ENCODE measurements at regions not wholly inside any gene's neighbourhood (a gene's known extent, or its start where the extent isn't known, plus 50 kb on each side); places are given as distances from the start of the nearest gene placed in this dataset.

DNA sequence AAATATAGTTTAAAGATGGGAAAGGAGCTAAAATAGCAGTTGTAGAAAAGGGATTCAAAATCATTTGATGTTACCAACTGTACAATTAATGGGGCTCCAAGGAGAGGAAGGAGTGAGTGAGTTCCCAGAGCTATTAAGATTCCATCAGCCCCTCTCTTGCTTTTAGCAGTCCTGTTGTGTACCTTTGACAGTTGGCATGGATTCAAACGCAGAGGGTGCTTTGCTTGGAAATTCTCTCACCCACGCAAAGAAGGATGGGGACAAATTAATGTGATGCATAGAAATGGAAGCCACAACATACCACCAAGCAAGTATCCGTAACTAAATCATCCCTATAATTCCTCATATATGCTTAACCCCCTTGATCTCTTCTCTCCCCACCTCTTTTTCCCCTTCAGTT, 461.3 kb downstream of the EBF1 start:
- Histone ChIP-seq H3K4me1 (ENCODE audit: insufficient read depth, low read length, poor library complexity, severe bottlenecking) (peaks cover 10% of the 10 kb centered on the region), H3K9me2 (ENCODE audit: insufficient read depth, low read length) (no peaks in the 10 kb centered on the region), H2AFZ (ENCODE audit: low read length) (no peak overlapping the region), H3K9me3 (ENCODE audit: low read length) (no peaks in the 10 kb centered on the region), H3K79me2 (ENCODE audit: insufficient read depth, low read depth, low read length) (no peaks in the 10 kb centered on the region), H3K4me2 (ENCODE audit: low read length) (no peak overlapping the region), H3K4me3 (ENCODE audit: low read depth, low read length, poor library complexity, severe bottlenecking) (no peak overlapping the region), H4K20me1 (ENCODE audit: insufficient read depth, low read length) (no peaks in the 10 kb centered on the region), H3K27ac (ENCODE audit: low read depth, low read length, poor library complexity, severe bottlenecking) (no peak overlapping the region), H3K36me3 (ENCODE audit: insufficient read depth, low read length) (no peaks in the 10 kb centered on the region)
- CTCF ChIA-PET (ENCODE audit: unreplicated experiment), result interaction anchor here (0.6 kb wide), 1 partner anchor 87 kb away, joined by 3 read pairs; no protein-coding TSS in a partner anchor
- no TSS peak for BruUV-seq (replicated peaks)
- POLR2A ChIA-PET, result interaction anchor here (0.7 to 2.7 kb wide), 6 partner anchors 9 to 477 kb away, joined by 3 to 14 read pairs (median 5); no protein-coding TSS in a partner anchor
- TF ChIP-seq, protein P1, sequence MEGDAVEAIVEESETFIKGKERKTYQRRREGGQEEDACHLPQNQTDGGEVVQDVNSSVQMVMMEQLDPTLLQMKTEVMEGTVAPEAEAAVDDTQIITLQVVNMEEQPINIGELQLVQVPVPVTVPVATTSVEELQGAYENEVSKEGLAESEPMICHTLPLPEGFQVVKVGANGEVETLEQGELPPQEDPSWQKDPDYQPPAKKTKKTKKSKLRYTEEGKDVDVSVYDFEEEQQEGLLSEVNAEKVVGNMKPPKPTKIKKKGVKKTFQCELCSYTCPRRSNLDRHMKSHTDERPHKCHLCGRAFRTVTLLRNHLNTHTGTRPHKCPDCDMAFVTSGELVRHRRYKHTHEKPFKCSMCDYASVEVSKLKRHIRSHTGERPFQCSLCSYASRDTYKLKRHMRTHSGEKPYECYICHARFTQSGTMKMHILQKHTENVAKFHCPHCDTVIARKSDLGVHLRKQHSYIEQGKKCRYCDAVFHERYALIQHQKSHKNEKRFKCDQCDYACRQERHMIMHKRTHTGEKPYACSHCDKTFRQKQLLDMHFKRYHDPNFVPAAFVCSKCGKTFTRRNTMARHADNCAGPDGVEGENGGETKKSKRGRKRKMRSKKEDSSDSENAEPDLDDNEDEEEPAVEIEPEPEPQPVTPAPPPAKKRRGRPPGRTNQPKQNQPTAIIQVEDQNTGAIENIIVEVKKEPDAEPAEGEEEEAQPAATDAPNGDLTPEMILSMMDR (conservative IDR thresholded peaks at IDR 0.05; ENCODE audit: low read length), result no peak
- no peak for TF ChIP-seq EZH2phosphoT487 (IDR thresholded peaks at IDR 0.05; ENCODE audit: borderline replicate concordance, low read depth, low read length)
- intact Hi-C loops (cut with micrococcal nuclease; ENCODE audit: unreplicated experiment), result no loop called here
- DNase-seq (ENCODE audit: low spot score), result no peak

GRCh38 chr5:158637039-158637438, 462.7 kb downstream of the EBF1 start:
- DNase-seq (ENCODE audit: low spot score), result peak; percentile 21
- H4K20me1 ChIP-seq (ENCODE audit: insufficient read depth, low read length), result no peaks in the 10 kb centered on the region
- H2AFZ ChIP-seq (ENCODE audit: low read length), result peak overlapping the region; percentile 9; the same call in 1 of the 2 replicates
- CTCF ChIA-PET (ENCODE audit: unreplicated experiment), result no interaction called here
- H3K4me2 ChIP-seq (ENCODE audit: low read length), result no peak overlapping the region
- peaks cover 10% of the 10 kb centered on the region for H3K4me1 ChIP-seq (ENCODE audit: insufficient read depth, low read length, poor library complexity, severe bottlenecking)
- H3K4me3 ChIP-seq (ENCODE audit: low read depth, low read length, poor library complexity, severe bottlenecking), result no peak overlapping the region
- H3K9me3 ChIP-seq (ENCODE audit: low read length), result no peaks in the 10 kb centered on the region
- POLR2A ChIA-PET, result interaction anchor here (0.9 to 1.6 kb wide), 5 partner anchors 9 to 125 kb away, joined by 3 to 6 read pairs (median 4); no protein-coding TSS in a partner anchor
- no peaks in the 10 kb centered on the region for H3K36me3 ChIP-seq (ENCODE audit: insufficient read depth, low read length)
- no peak for TF ChIP-seq EZH2phosphoT487 (IDR thresholded peaks at IDR 0.05; ENCODE audit: borderline replicate concordance, low read depth, low read length)
- TF ChIP-seq, protein P1 (conservative IDR thresholded peaks at IDR 0.05; ENCODE audit: low read length), result no peak
- BruUV-seq (replicated peaks), result no TSS peak
- no peaks in the 10 kb centered on the region for H3K9me2 ChIP-seq (ENCODE audit: insufficient read depth, low read length)
- H3K27ac ChIP-seq (ENCODE audit: low read depth, low read length, poor library complexity, severe bottlenecking), result no peak overlapping the region
- no peaks in the 10 kb centered on the region for H3K79me2 ChIP-seq (ENCODE audit: insufficient read depth, low read depth, low read length)
- intact Hi-C loops (cut with micrococcal nuclease; ENCODE audit: unreplicated experiment), result no loop called here

DNA sequence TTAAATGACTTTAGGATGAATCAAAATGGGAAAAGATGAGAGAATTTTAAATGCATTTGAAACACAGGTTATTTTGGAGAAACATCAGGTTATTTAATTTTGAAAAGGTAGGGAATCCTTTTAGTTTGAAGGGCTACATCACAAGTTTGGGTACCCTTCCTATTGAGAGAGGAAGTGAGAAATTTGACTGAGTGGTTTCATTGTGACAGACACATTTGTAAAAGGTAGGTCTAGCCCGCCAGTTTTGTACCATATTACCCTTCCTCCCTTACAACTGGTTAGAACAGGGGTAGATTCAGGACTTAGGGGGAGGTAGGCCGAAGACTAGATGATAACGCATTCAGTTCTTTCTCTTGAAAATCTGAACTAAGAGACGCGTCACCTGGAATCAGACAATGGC, 464.2 kb downstream of the EBF1 start:
- no peaks in the 10 kb centered on the region for H3K79me2 ChIP-seq (ENCODE audit: insufficient read depth, low read depth, low read length)
- CTCF ChIA-PET (ENCODE audit: unreplicated experiment), result no interaction called here
- H3K4me2 ChIP-seq (ENCODE audit: low read length), result no peak overlapping the region
- no peak overlapping the region for H3K27ac ChIP-seq (ENCODE audit: low read depth, low read length, poor library complexity, severe bottlenecking)
- H2AFZ ChIP-seq (ENCODE audit: low read length), result peak overlapping the region; percentile 6; the same call in 1 of the 2 replicates
- POLR2A ChIA-PET, result interaction anchor here (0.6 to 1.2 kb wide), 4 partner anchors 190 to 389 kb away, joined by 3 to 6 read pairs (median 4); no protein-coding TSS in a partner anchor
- intact Hi-C loops (cut with micrococcal nuclease; ENCODE audit: unreplicated experiment), result no loop called here
- peaks cover 10% of the 10 kb centered on the region for H3K4me1 ChIP-seq (ENCODE audit: insufficient read depth, low read length, poor library complexity, severe bottlenecking)
- H3K36me3 ChIP-seq (ENCODE audit: insufficient read depth, low read length), result no peaks in the 10 kb centered on the region
- no peak overlapping the region for H3K4me3 ChIP-seq (ENCODE audit: low read depth, low read length, poor library complexity, severe bottlenecking)
- no peaks in the 10 kb centered on the region for H3K9me3 ChIP-seq (ENCODE audit: low read length)
- H4K20me1 ChIP-seq (ENCODE audit: insufficient read depth, low read length), result no peaks in the 10 kb centered on the region
- DNase-seq (ENCODE audit: low spot score), result peak; percentile 51
- no TSS peak for BruUV-seq (replicated peaks)
- H3K9me2 ChIP-seq (ENCODE audit: insufficient read depth, low read length), result no peaks in the 10 kb centered on the region
- TF ChIP-seq, protein P1 (conservative IDR thresholded peaks at IDR 0.05; ENCODE audit: low read length), result no peak
- no peak for TF ChIP-seq EZH2phosphoT487 (IDR thresholded peaks at IDR 0.05; ENCODE audit: borderline replicate concordance, low read depth, low read length)
